Large intestine (tissue), 3 donors: ENCODE measurements at regions not wholly inside any gene's neighbourhood (a gene's known extent, or its start where the extent isn't known, plus 50 kb on each side); places are given as distances from the start of the nearest gene placed in this dataset.

Source experiments
- DNase-seq, 2 donors: peaks; one replicate each; pipeline versions ENCODE4 v3.0.0 to v3.0.0-alpha.2; 2013
- H3K27ac ChIP-seq: one replicate; pipeline ENCODE4 v1.5.1; 2013; ENCODE audit warnings: low read length
- H3K27me3 ChIP-seq: 2 replicates; pipeline ENCODE4 v1.6.1; 2013; ENCODE audit warnings: low read length; ENCODE audit not compliant: control insufficient read depth, insufficient read depth
- H3K36me3 ChIP-seq: 2 replicates; pipeline ENCODE4 v1.6.1; 2013; ENCODE audit warnings: low read length; ENCODE audit not compliant: control insufficient read depth, insufficient read depth
- H3K4me1 ChIP-seq: one replicate; pipeline ENCODE4 v1.6.1; 2013; ENCODE audit warnings: low read length; ENCODE audit not compliant: control insufficient read depth, insufficient read depth
- H3K4me3 ChIP-seq: one replicate; pipeline ENCODE4 v1.5.1; 2013; ENCODE audit warnings: low read length
- H3K9me3 ChIP-seq: one replicate; pipeline ENCODE4 v1.6.1; 2013; ENCODE audit warnings: mild to moderate bottlenecking, low read depth, low read length, moderate library complexity; ENCODE audit not compliant: control insufficient read depth
- WGBS: methylation state at CpG from one replicate; pipeline ENCODE4 v1.1.5; 2013; ENCODE audit warnings: low lambda C conversion rate; ENCODE audit not compliant: insufficient coverage; 5-methylcytosine and 5-hydroxymethylcytosine counted together

- no CpG with 5 or more reads among the region's 3 CpGs for WGBS
- Histone ChIP-seq H3K27ac (no peak overlapping the region), H3K36me3 (no peaks in the 10 kb centered on the region), H3K9me3 (no peaks in the 10 kb centered on the region), H3K4me3 (no peak overlapping the region), H3K27me3 (no peaks in the 10 kb centered on the region), H3K4me1 (no peaks in the 10 kb centered on the region)
- no peak for DNase-seq
These were observed 76.5 kb upstream of the ALDH1A3 start for GRCh38 chr15:100803171-100803440.

GRCh38 chr15:100806157-100806556 lies 73.5 kb upstream of the ALDH1A3 start:
- Histone ChIP-seq H3K9me3 (no peaks in the 10 kb centered on the region), H3K36me3 (no peaks in the 10 kb centered on the region), H3K27me3 (no peaks in the 10 kb centered on the region), H3K4me3 (no peak overlapping the region), H3K27ac (no peak overlapping the region), H3K4me1 (no peaks in the 10 kb centered on the region)
- 100% methylated on average over 1 of the region's 1 CpG for WGBS
- no peak for DNase-seq

- Histone ChIP-seq H3K36me3 (no peaks in the 10 kb centered on the region), H3K27me3 (no peaks in the 10 kb centered on the region), H3K4me1 (no peaks in the 10 kb centered on the region), H3K9me3 (no peaks in the 10 kb centered on the region), H3K4me3 (no peak overlapping the region), H3K27ac (no peak overlapping the region)
- no CpG with 5 or more reads among the region's 3 CpGs for WGBS
- no peak for DNase-seq
These were observed 72.6 kb upstream of the ALDH1A3 start for GRCh38 chr15:100807028-100807427.

GRCh38 chr15:100808691-100809090 lies 70.9 kb upstream of the ALDH1A3 start:
- H3K27ac ChIP-seq = no peak overlapping the region
- DNase-seq = no peak
- H3K4me3 ChIP-seq = no peak overlapping the region
- no peaks in the 10 kb centered on the region for H3K9me3 ChIP-seq
- no peaks in the 10 kb centered on the region for H3K27me3 ChIP-seq
- H3K4me1 ChIP-seq = no peaks in the 10 kb centered on the region
- H3K36me3 ChIP-seq = no peaks in the 10 kb centered on the region
- 100% methylated on average over 1 of the region's 3 CpGs for WGBS

GRCh38 chr15:100809151-100809550 lies 70.5 kb upstream of the ALDH1A3 start:
- Histone ChIP-seq H3K27me3 (no peaks in the 10 kb centered on the region), H3K4me1 (no peaks in the 10 kb centered on the region), H3K9me3 (no peaks in the 10 kb centered on the region), H3K4me3 (no peak overlapping the region), H3K36me3 (no peaks in the 10 kb centered on the region), H3K27ac (no peak overlapping the region)
- no peak for DNase-seq

- H3K4me3 ChIP-seq = no peak overlapping the region
- H3K9me3 ChIP-seq = no peaks in the 10 kb centered on the region
- no peaks in the 10 kb centered on the region for H3K27me3 ChIP-seq
- H3K36me3 ChIP-seq = no peaks in the 10 kb centered on the region
- no peak for DNase-seq
- no CpG with 5 or more reads among the region's 3 CpGs for WGBS
- no peak overlapping the region for H3K27ac ChIP-seq
- no peaks in the 10 kb centered on the region for H3K4me1 ChIP-seq
These were observed 70.0 kb upstream of the ALDH1A3 start for GRCh38 chr15:100809587-100809986.

- Histone ChIP-seq H3K36me3 (no peaks in the 10 kb centered on the region), H3K4me3 (no peak overlapping the region), H3K27ac (no peak overlapping the region), H3K27me3 (no peaks in the 10 kb centered on the region), H3K9me3 (no peaks in the 10 kb centered on the region), H3K4me1 (no peaks in the 10 kb centered on the region)
- DNase-seq = no peak
- 80% methylated on average over 1 of the region's 2 CpGs for WGBS
These were observed 69.4 kb upstream of the ALDH1A3 start for GRCh38 chr15:100810229-100810628.

- H3K4me3 ChIP-seq = no peak overlapping the region
- H3K36me3 ChIP-seq = no peaks in the 10 kb centered on the region
- H3K27me3 ChIP-seq = no peaks in the 10 kb centered on the region
- no peak for DNase-seq
- H3K4me1 ChIP-seq = no peaks in the 10 kb centered on the region
- H3K9me3 ChIP-seq = no peaks in the 10 kb centered on the region
- whole genome bisulfite sequencing = no CpG with 5 or more reads among the region's 2 CpGs
- H3K27ac ChIP-seq = no peak overlapping the region
These were observed 68.8 kb upstream of the ALDH1A3 start for GRCh38 chr15:100810831-100811230.

GRCh38 chr15:100812802-100813201 lies 66.8 kb upstream of the ALDH1A3 start:
- DNase-seq = no peak
- Histone ChIP-seq H3K27me3 (no peaks in the 10 kb centered on the region), H3K27ac (no peak overlapping the region), H3K9me3 (no peaks in the 10 kb centered on the region), H3K36me3 (no peaks in the 10 kb centered on the region), H3K4me3 (no peak overlapping the region), H3K4me1 (no peaks in the 10 kb centered on the region)
- WGBS = 100% methylated on average over 1 of the region's 2 CpGs

- Histone ChIP-seq H3K4me3 (no peak overlapping the region), H3K9me3 (no peaks in the 10 kb centered on the region), H3K27ac (no peak overlapping the region), H3K4me1 (no peaks in the 10 kb centered on the region), H3K27me3 (no peaks in the 10 kb centered on the region), H3K36me3 (no peaks in the 10 kb centered on the region)
- no CpG with 5 or more reads among the region's 3 CpGs for WGBS
- DNase-seq = peak in 1 of 2 donors; percentile 18
These were observed 60.7 kb upstream of the ALDH1A3 start for GRCh38 chr15:100818927-100819326.

GRCh38 chr15:100820528-100820927 lies 59.1 kb upstream of the ALDH1A3 start:
- Histone ChIP-seq H3K4me1 (no peaks in the 10 kb centered on the region), H3K27ac (no peak overlapping the region), H3K27me3 (no peaks in the 10 kb centered on the region), H3K4me3 (no peak overlapping the region), H3K9me3 (no peaks in the 10 kb centered on the region), H3K36me3 (no peaks in the 10 kb centered on the region)
- DNase-seq = no peak
- no CpG with 5 or more reads among the region's 4 CpGs for WGBS

GRCh38 chr15:100821327-100821726 lies 58.3 kb upstream of the ALDH1A3 start:
- Histone ChIP-seq H3K4me3 (no peak overlapping the region), H3K9me3 (no peaks in the 10 kb centered on the region), H3K27ac (no peak overlapping the region), H3K27me3 (no peaks in the 10 kb centered on the region), H3K36me3 (no peaks in the 10 kb centered on the region), H3K4me1 (no peaks in the 10 kb centered on the region)
- DNase-seq = no peak
